SU-DHL-6 (cell line): ENCODE measurements at regions not wholly inside any gene's neighbourhood (a gene's known extent, or its start where the extent isn't known, plus 50 kb on each side); places are given as distances from the start of the nearest gene placed in this dataset.

Experiments used
- H2AFZ ChIP-seq: fragments of 200-600 bp; sonication (generic); 2 replicates; pipeline ENCODE4 v1.6.1; 2014; ENCODE audit warnings: low read depth, mild to moderate bottlenecking, moderate library complexity, mixed read lengths, antibody characterized with exemption, low read length; ENCODE audit not compliant: severe bottlenecking
- H3F3A ChIP-seq: fragments of 200-600 bp; shearing (Covaris generic); 2 replicates; pipeline ENCODE4 v1.6.0; 2016; ENCODE audit warnings: antibody characterized with exemption, mild to moderate bottlenecking; ENCODE audit not compliant: insufficient read depth
- H3K27ac ChIP-seq: fragments of 200-600 bp; sonication (generic); 2 replicates; pipeline ENCODE4 v1.5.1; 2016; ENCODE audit warnings: low read depth, mild to moderate bottlenecking, low read length, moderate library complexity, mixed read lengths
- H3K27me3 ChIP-seq: fragments of 200-600 bp; sonication (generic), shearing (Covaris generic); 2 replicates; pipeline ENCODE4 v1.6.0; 2014; ENCODE audit warnings: mild to moderate bottlenecking, low read length
- H3K36me3 ChIP-seq: fragments of 200-600 bp; sonication (generic); 2 replicates; pipeline ENCODE4 v1.6.1; 2014; ENCODE audit warnings: mild to moderate bottlenecking, low read length, mixed read lengths
- H3K4me2 ChIP-seq: fragments of 300-600, 200-600 bp; shearing (Covaris generic), sonication (generic); 2 replicates; pipeline ENCODE4 v1.6.0; 2014; ENCODE audit warnings: low read length, low read depth, mild to moderate bottlenecking; ENCODE audit not compliant: poor library complexity, severe bottlenecking
- H3K4me3 ChIP-seq: fragments of 200-600 bp; sonication (generic); 2 replicates; pipeline ENCODE4 v1.5.1; 2014; ENCODE audit warnings: antibody characterized with exemption, low read length, mild to moderate bottlenecking, mixed read lengths; ENCODE audit not compliant: insufficient read depth, poor library complexity, severe bottlenecking
- H3K79me2 ChIP-seq: fragments of 200-600 bp; sonication (generic); 2 replicates; pipeline ENCODE4 v1.6.1; 2014; ENCODE audit warnings: mild to moderate bottlenecking, low read length, moderate library complexity; ENCODE audit not compliant: insufficient read depth
- H3K9ac ChIP-seq: fragments of 200-600 bp; sonication (generic); 2 replicates; pipeline ENCODE4 v1.7.0; 2014; ENCODE audit warnings: mild to moderate bottlenecking, low read length
- H3K9me2 ChIP-seq: fragments of 200-600 bp; sonication (generic); replicated peaks from 2 replicates; pipeline ENCODE4 v1.6.1; 2014; ENCODE audit warnings: low read length; ENCODE audit not compliant: insufficient read depth
- H3K9me3 ChIP-seq: fragments of 200-600 bp; sonication (generic); 2 replicates; pipeline ENCODE4 v1.6.1; 2014; ENCODE audit warnings: low read length, mixed read lengths; ENCODE audit not compliant: insufficient read depth
- H4K20me1 ChIP-seq: fragments of 200-600 bp; sonication (generic); 2 replicates; pipeline ENCODE4 v1.6.1; 2014; ENCODE audit warnings: low read depth, mild to moderate bottlenecking, antibody characterized with exemption, low read length, moderate library complexity, mixed read lengths
- CTCF ChIP-seq: fragments of 200-600 bp; sonication (generic); IDR thresholded peaks from one replicate; pipeline ENCODE4 v1.5.1; 2017; ENCODE audit warnings: antibody characterized with exemption, mild to moderate bottlenecking, low read length, moderate library complexity; ENCODE audit not compliant: insufficient read depth, poor library complexity, severe bottlenecking
- EZH2phosphoT487 ChIP-seq: fragments of 200-600 bp; sonication (generic), shearing (Covaris generic); conservative IDR thresholded peaks from 2 replicates; pipeline ENCODE4 v1.6.1; 2018; ENCODE audit warnings: mild to moderate bottlenecking, antibody characterized with exemption, low read length, moderate library complexity, mixed read lengths

GRCh38 chr4:171007618-171008390 lies 805.4 kb upstream of the GALNTL6 start:
- Histone ChIP-seq H3K9me2 (no peaks in the 10 kb centered on the region), H3K9ac (no peak overlapping the region), H2AFZ (no peak overlapping the region), H3K9me3 (no peaks in the 10 kb centered on the region), H3F3A (no peaks in the 10 kb centered on the region), H3K4me3 (no peak overlapping the region), H3K4me2 (peak overlapping the region; percentile 28), H3K79me2 (no peaks in the 10 kb centered on the region), H4K20me1 (no peaks in the 10 kb centered on the region), H3K27me3 (no peaks in the 10 kb centered on the region), H3K27ac (no peak overlapping the region), H3K36me3 (no peaks in the 10 kb centered on the region)
- TF ChIP-seq EZH2phosphoT487 (no peak), CTCF (no peak)

GRCh38 chr4:171002246-171002645 lies 811.0 kb upstream of the GALNTL6 start:
- no peaks in the 10 kb centered on the region for H3K9me2 ChIP-seq
- H3K9ac ChIP-seq, result no peak overlapping the region
- no peaks in the 10 kb centered on the region for H3F3A ChIP-seq
- no peak overlapping the region for H3K27ac ChIP-seq
- H4K20me1 ChIP-seq, result no peaks in the 10 kb centered on the region
- no peak overlapping the region for H2AFZ ChIP-seq
- TF ChIP-seq CTCF (no peak), EZH2phosphoT487 (no peak)
- no peak overlapping the region for H3K4me2 ChIP-seq
- H3K79me2 ChIP-seq, result no peaks in the 10 kb centered on the region
- H3K27me3 ChIP-seq, result no peaks in the 10 kb centered on the region
- H3K9me3 ChIP-seq, result no peaks in the 10 kb centered on the region
- no peaks in the 10 kb centered on the region for H3K36me3 ChIP-seq
- no peak overlapping the region for H3K4me3 ChIP-seq

- Histone ChIP-seq H3K9me3 (no peaks in the 10 kb centered on the region), H3K4me2 (no peak overlapping the region), H3F3A (no peaks in the 10 kb centered on the region), H3K9me2 (no peaks in the 10 kb centered on the region), H3K27ac (no peak overlapping the region), H4K20me1 (no peaks in the 10 kb centered on the region), H3K4me3 (no peak overlapping the region), H3K27me3 (no peaks in the 10 kb centered on the region), H2AFZ (peak overlapping the region; percentile 55), H3K79me2 (no peaks in the 10 kb centered on the region), H3K36me3 (no peaks in the 10 kb centered on the region), H3K9ac (no peak overlapping the region)
- no peak for TF ChIP-seq EZH2phosphoT487
- peak; percentile 57 for TF ChIP-seq CTCF
These were observed 822.1 kb upstream of the GALNTL6 start for GRCh38 chr4:170990989-170991589.
